Fibroblast of pulmonary artery (primary cell): ENCODE measurements at regions not wholly inside any gene's neighbourhood (a gene's known extent, or its start where the extent isn't known, plus 50 kb on each side); places are given as distances from the start of the nearest gene placed in this dataset.

ENCODE experiments used
- DNase-seq: peaks from one replicate; pipeline ENCODE4 v3.0.0-alpha.2; 2010; ENCODE audit warnings: low read depth
- H3K4me3 ChIP-seq: replicated peaks from 2 replicates; pipeline ENCODE4 v1.5.1; 2011; ENCODE audit warnings: low read depth, mild to moderate bottlenecking, control low read depth, low read length, moderate library complexity
- CTCF ChIP-seq: IDR thresholded peaks from 2 replicates; pipeline ENCODE4 v1.5.1; 2011; ENCODE audit warnings: mild to moderate bottlenecking, control low read depth, low read length, inconsistent platforms; ENCODE audit errors: missing control alignments

GRCh38 chr12:92993259-92993658, 64.2 kb upstream of the EEA1 start:
- DNase-seq: no peak
- no peak for TF ChIP-seq CTCF
- no peak overlapping the region for H3K4me3 ChIP-seq

- H3K4me3 ChIP-seq: no peak overlapping the region
- DNase-seq: no peak
- TF ChIP-seq CTCF: no peak
Measured at GRCh38 chr12:92995258-92995903, 66.3 kb upstream of the EEA1 start.

- no peak overlapping the region for H3K4me3 ChIP-seq
- TF ChIP-seq CTCF: no peak
- no peak for DNase-seq
Measured at GRCh38 chr12:93000026-93000425, 70.9 kb upstream of the EEA1 start.

GRCh38 chr12:93001407-93001806, 72.3 kb upstream of the EEA1 start:
- no peak for DNase-seq
- TF ChIP-seq CTCF: no peak
- H3K4me3 ChIP-seq: no peak overlapping the region

GRCh38 chr12:93002293-93003054, 73.4 kb upstream of the EEA1 start:
- DNase-seq: peak; percentile 90
- H3K4me3 ChIP-seq: no peak overlapping the region
- no peak for TF ChIP-seq CTCF

GRCh38 chr12:93003531-93004239, 74.6 kb upstream of the EEA1 start:
- no peak overlapping the region for H3K4me3 ChIP-seq
- peak; percentile 55 for DNase-seq
- no peak for TF ChIP-seq CTCF
